Astrocyte (in vitro differentiated cells and primary cell): ENCODE measurements at regions not wholly inside any gene's neighbourhood (a gene's known extent, or its start where the extent isn't known, plus 50 kb on each side); places are given as distances from the start of the nearest gene placed in this dataset.

ENCODE experiments used
- DNase-seq: peaks from one replicate; pipeline ENCODE4 v3.0.0-alpha.2; 2010; ENCODE audit warnings: low read depth
- FAIRE-seq: peaks from 2 replicates; lab custom pipeline; 2011; peaks lifted over from hg19 to GRCh38; lab: Jason Lieb, UNC
- H2AFZ ChIP-seq: 2 replicates; pipeline ENCODE4 v1.6.0; 2012; ENCODE audit warnings: low read depth, low read length, inconsistent platforms
- H3K27ac ChIP-seq: 2 replicates; pipeline ENCODE4 v1.5.1; 2011; ENCODE audit warnings: low read depth, low read length, inconsistent platforms
- H3K27me3 ChIP-seq: 2 replicates; pipeline ENCODE4 v1.6.0; 2011; ENCODE audit warnings: low read length, inconsistent platforms; ENCODE audit not compliant: insufficient read depth
- H3K36me3 ChIP-seq: 2 replicates; pipeline ENCODE4 v1.5.1; 2011; ENCODE audit warnings: low read length, inconsistent platforms; ENCODE audit not compliant: insufficient read depth
- H3K4me1 ChIP-seq: 2 replicates; pipeline ENCODE4 v1.5.1; 2011; ENCODE audit warnings: low read length, inconsistent platforms; ENCODE audit not compliant: insufficient read depth
- H3K4me2 ChIP-seq: 2 replicates; pipeline ENCODE4 v1.6.0; 2012; ENCODE audit warnings: low read length, inconsistent platforms
- H3K4me3 ChIP-seq: 2 replicates; pipeline ENCODE4 v1.5.1; 2011; ENCODE audit warnings: low read depth, mild to moderate bottlenecking, low read length, inconsistent platforms; ENCODE audit not compliant: insufficient read depth
- H3K79me2 ChIP-seq: 2 replicates; pipeline ENCODE4 v1.6.0; 2012; ENCODE audit warnings: mild to moderate bottlenecking, low read length, inconsistent platforms; ENCODE audit not compliant: insufficient read depth
- H3K9ac ChIP-seq: 2 replicates; pipeline ENCODE4 v1.6.0; 2012; ENCODE audit warnings: mild to moderate bottlenecking, low read length, inconsistent platforms
- H3K9me3 ChIP-seq: 2 replicates; pipeline ENCODE4 v1.5.1; 2012; ENCODE audit warnings: low read depth, mild to moderate bottlenecking, low read length, inconsistent platforms; ENCODE audit not compliant: insufficient read depth
- H4K20me1 ChIP-seq: 2 replicates; pipeline ENCODE4 v1.6.0; 2012; ENCODE audit warnings: low read length, inconsistent platforms; ENCODE audit not compliant: insufficient read depth
- H3K27ac Mint-ChIP-seq: one replicate; pipeline ENCODE4 v1.8.0; 2021; ENCODE audit warnings: mild to moderate bottlenecking, mixed read lengths; ENCODE audit not compliant: unreplicated experiment
- H3K27me3 Mint-ChIP-seq: one replicate; pipeline ENCODE4 v1.8.0; 2021; ENCODE audit warnings: low read depth, mixed read lengths; ENCODE audit not compliant: unreplicated experiment
- H3K36me3 Mint-ChIP-seq: one replicate; pipeline ENCODE4 v1.8.0; 2021; ENCODE audit warnings: low read depth, mixed read lengths; ENCODE audit not compliant: unreplicated experiment
- H3K4me1 Mint-ChIP-seq: one replicate; pipeline ENCODE4 v1.8.0; 2021; ENCODE audit warnings: low read depth, mixed read lengths; ENCODE audit not compliant: unreplicated experiment
- H3K4me3 Mint-ChIP-seq: one replicate; pipeline ENCODE4 v1.8.0; 2021; ENCODE audit warnings: mild to moderate bottlenecking, moderate library complexity, mixed read lengths; ENCODE audit not compliant: unreplicated experiment
- H3K9me3 Mint-ChIP-seq: one replicate; pipeline ENCODE4 v1.8.0; 2021; ENCODE audit warnings: mild to moderate bottlenecking, mixed read lengths; ENCODE audit not compliant: unreplicated experiment
- CTCF ChIP-seq: IDR thresholded peaks from 2 replicates; pipeline ENCODE4 v1.5.1; 2011; ENCODE audit warnings: low read depth, mild to moderate bottlenecking, inconsistent platforms, low read length, moderate library complexity; ENCODE audit not compliant: insufficient read depth
- EZH2 ChIP-seq: IDR thresholded peaks from 2 replicates; pipeline ENCODE4 v1.6.1; 2012; ENCODE audit warnings: mild to moderate bottlenecking, low read length, inconsistent platforms; ENCODE audit not compliant: insufficient read depth

DNA sequence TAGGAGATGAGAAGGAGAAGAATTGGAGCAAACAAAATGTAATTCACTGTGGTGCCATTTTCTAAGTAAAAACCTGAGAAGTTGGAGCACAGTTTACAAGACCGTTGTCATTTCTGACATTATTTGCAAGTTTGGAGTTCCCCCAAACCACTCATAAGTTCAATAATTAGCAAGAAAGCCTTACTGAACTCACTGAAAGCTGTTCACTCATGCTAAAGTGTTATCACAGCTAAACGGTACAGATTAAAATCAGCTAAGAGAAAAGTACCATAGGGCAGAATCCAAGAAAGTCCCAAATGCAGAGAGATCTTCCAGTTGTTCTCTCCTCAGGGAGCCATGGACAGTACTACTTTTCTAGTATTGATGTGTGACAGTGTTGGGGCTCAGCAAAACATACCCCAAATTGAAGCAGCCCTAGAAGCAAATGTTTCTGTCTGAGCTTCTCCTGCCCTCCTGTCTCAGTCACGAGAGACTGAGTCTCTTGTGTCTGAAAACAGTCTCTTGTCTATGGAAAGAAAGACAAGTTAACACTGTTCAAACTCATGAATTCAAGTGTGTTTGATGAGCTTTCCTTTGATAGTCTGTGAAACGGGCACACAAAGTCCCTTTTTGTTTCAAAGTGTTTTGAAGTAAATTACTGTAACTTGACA lies 221.2 kb downstream of the GABRG2 start:
- Histone ChIP-seq H3K4me1 (no peaks in the 10 kb centered on the region), H3K27ac (no peak overlapping the region), H3K27me3 (no peaks in the 10 kb centered on the region), H3K36me3 (no peaks in the 10 kb centered on the region), H3K4me2 (no peak overlapping the region), H3K9me3 (no peaks in the 10 kb centered on the region), H3K4me3 (no peak overlapping the region), H3K79me2 (no peaks in the 10 kb centered on the region), H3K9ac (no peak overlapping the region), H4K20me1 (no peaks in the 10 kb centered on the region), H2AFZ (no peak overlapping the region)
- no peak for FAIRE-seq
- TF ChIP-seq CTCF (no peak), EZH2 (no peak)
- Mint-ChIP-seq H3K4me1 (peaks cover 4% of the 10 kb centered on the region), H3K4me3 (no peak overlapping the region), H3K36me3 (no peaks in the 10 kb centered on the region), H3K27me3 (no peaks in the 10 kb centered on the region), H3K27ac (no peak overlapping the region), H3K9me3 (no peaks in the 10 kb centered on the region)
- DNase-seq = no peak

DNA sequence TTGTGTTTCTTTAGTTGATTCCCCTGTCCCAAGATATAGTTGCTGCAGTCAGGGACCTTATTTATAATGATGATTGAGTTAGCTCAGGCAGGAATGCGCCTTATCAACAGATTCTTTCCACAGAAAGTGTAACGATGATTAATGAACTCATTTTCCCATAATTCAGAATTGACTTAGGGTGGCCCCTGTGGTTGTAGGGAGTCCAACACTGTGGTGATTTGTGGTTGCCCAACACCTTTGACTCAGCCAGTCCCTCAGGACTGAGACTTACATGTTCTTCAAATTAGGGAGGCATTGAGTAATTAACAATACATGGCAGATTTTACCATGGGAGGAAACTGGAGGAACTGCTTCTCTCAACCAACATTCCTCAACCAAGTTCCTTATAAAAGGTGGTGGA lies 221.9 kb downstream of the GABRG2 start:
- no peaks in the 10 kb centered on the region for H3K79me2 ChIP-seq
- H3K27me3 ChIP-seq = no peaks in the 10 kb centered on the region
- TF ChIP-seq EZH2 = no peak
- TF ChIP-seq CTCF = no peak
- no peak for DNase-seq
- no peak overlapping the region for H3K27ac Mint-ChIP-seq
- H3K4me3 ChIP-seq = no peak overlapping the region
- peaks cover 4% of the 10 kb centered on the region for H3K4me1 Mint-ChIP-seq
- FAIRE-seq = no peak
- no peak overlapping the region for H2AFZ ChIP-seq
- H3K36me3 Mint-ChIP-seq = no peaks in the 10 kb centered on the region
- no peaks in the 10 kb centered on the region for H4K20me1 ChIP-seq
- H3K9me3 Mint-ChIP-seq = no peaks in the 10 kb centered on the region
- H3K9ac ChIP-seq = no peak overlapping the region
- no peaks in the 10 kb centered on the region for H3K9me3 ChIP-seq
- no peaks in the 10 kb centered on the region for H3K4me1 ChIP-seq
- H3K27me3 Mint-ChIP-seq = no peaks in the 10 kb centered on the region
- H3K36me3 ChIP-seq = no peaks in the 10 kb centered on the region
- no peak overlapping the region for H3K4me2 ChIP-seq
- no peak overlapping the region for H3K27ac ChIP-seq
- H3K4me3 Mint-ChIP-seq = no peak overlapping the region

GRCh38 chr5:162299793-162300192 lies 232.2 kb downstream of the GABRG2 start:
- Histone ChIP-seq H2AFZ (no peak overlapping the region), H3K9ac (no peak overlapping the region), H3K36me3 (no peaks in the 10 kb centered on the region), H4K20me1 (no peaks in the 10 kb centered on the region), H3K27ac (no peak overlapping the region), H3K79me2 (no peaks in the 10 kb centered on the region), H3K4me1 (no peaks in the 10 kb centered on the region), H3K4me2 (no peak overlapping the region), H3K4me3 (no peak overlapping the region), H3K27me3 (no peaks in the 10 kb centered on the region), H3K9me3 (no peaks in the 10 kb centered on the region)
- DNase-seq (no peak), FAIRE-seq (no peak)
- TF ChIP-seq CTCF = no peak
- TF ChIP-seq EZH2 = no peak
- Mint-ChIP-seq H3K4me3 (no peak overlapping the region), H3K4me1 (no peaks in the 10 kb centered on the region), H3K9me3 (peaks cover 3% of the 10 kb centered on the region), H3K27me3 (no peaks in the 10 kb centered on the region), H3K27ac (no peak overlapping the region), H3K36me3 (no peaks in the 10 kb centered on the region)
